Right lobe of liver (tissue), 4 donors: ENCODE measurements at regions not wholly inside any gene's neighbourhood (a gene's known extent, or its start where the extent isn't known, plus 50 kb on each side); places are given as distances from the start of the nearest gene placed in this dataset.

Source experiments
- POLR2A ChIP-seq: fragments of 450-650 bp; IDR thresholded peaks from one replicate; pipeline ENCODE4 v1.6.1; 2017; ENCODE audit warnings: antibody characterized with exemption, mild to moderate bottlenecking
- TF ChIP-seq, protein P1 (sequence below), 4 donors: fragments of 200-600 bp in 3 of 4; fragments of 450-650 bp in 1 of 4; IDR thresholded peaks; one replicate each; pipeline versions ENCODE4 v1.5.1 to v1.8.0; 2016 to 2022; ENCODE audit warnings: antibody characterized with exemption in 4 of 4, mild to moderate bottlenecking in 2 of 4
- donor health status: DM: no; HTN: no; CAD: no.
- donor health status: DM: no; HTN: no; CAD: no.
- donor health status: DM: no; HTN: yes; CAD: no.

GRCh38 chrX:39595977-39596376 is 501.8 kb downstream of the BCOR start:
- TF ChIP-seq, protein P1, sequence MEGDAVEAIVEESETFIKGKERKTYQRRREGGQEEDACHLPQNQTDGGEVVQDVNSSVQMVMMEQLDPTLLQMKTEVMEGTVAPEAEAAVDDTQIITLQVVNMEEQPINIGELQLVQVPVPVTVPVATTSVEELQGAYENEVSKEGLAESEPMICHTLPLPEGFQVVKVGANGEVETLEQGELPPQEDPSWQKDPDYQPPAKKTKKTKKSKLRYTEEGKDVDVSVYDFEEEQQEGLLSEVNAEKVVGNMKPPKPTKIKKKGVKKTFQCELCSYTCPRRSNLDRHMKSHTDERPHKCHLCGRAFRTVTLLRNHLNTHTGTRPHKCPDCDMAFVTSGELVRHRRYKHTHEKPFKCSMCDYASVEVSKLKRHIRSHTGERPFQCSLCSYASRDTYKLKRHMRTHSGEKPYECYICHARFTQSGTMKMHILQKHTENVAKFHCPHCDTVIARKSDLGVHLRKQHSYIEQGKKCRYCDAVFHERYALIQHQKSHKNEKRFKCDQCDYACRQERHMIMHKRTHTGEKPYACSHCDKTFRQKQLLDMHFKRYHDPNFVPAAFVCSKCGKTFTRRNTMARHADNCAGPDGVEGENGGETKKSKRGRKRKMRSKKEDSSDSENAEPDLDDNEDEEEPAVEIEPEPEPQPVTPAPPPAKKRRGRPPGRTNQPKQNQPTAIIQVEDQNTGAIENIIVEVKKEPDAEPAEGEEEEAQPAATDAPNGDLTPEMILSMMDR (IDR thresholded peaks at IDR 0.05): no peak
- no peak for TF ChIP-seq POLR2A
